ENCODE measurements at regions not wholly inside any gene's neighbourhood (a gene's known extent, or its start where the extent isn't known, plus 50 kb on each side); places are given as distances from the start of the nearest gene placed in this dataset.
"Not testable (repeated sequence)": the region's sequence is repeated elsewhere in the genome, so short reads cannot be mapped to it uniquely, and the experiment has no call there.

DNA sequence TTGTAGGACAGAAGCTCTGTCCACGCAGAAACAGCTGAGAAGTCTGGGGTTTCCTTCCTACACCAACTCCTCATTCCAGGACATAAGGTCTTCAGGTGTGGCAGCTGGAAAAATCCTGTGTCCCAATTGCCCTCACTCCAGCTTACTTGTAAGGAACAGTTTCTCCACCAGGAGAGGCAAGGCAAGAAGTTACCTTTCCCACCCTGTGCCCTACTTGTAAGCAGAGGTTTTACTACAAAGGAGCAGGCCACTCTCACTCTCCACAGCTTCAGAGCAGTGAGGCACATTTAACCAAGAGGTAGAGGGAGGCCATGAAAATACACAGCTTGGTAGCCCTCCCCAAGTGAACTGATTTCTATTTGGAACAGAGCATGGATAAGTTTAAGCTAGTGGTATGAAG is 277.3 kb upstream of the SPATA31A3 start:
- not testable (repeated sequence) for TF ChIP-seq EHMT2 (IDR thresholded peaks at IDR 0.05; ENCODE audit: borderline replicate concordance, low read depth, low read length); PLRG1 (conservative IDR thresholded peaks at IDR 0.05); SMC3 (IDR thresholded peaks at IDR 0.05; ENCODE audit: low read length); CREM (IDR thresholded peaks at IDR 0.05); CREM (CRISPR knock-in tag; IDR thresholded peaks at IDR 0.05); POLR2AphosphoS5 (IDR thresholded peaks at IDR 0.05; ENCODE audit: low read depth, low read length); RELA (CRISPR knock-in tag; IDR thresholded peaks at IDR 0.05); USF2 (IDR thresholded peaks at IDR 0.05; ENCODE audit: low read depth, low read length); USF2 (CRISPR knock-in tag; IDR thresholded peaks at IDR 0.05; ENCODE audit: borderline replicate concordance)
- TF ChIP-seq, protein P1, sequence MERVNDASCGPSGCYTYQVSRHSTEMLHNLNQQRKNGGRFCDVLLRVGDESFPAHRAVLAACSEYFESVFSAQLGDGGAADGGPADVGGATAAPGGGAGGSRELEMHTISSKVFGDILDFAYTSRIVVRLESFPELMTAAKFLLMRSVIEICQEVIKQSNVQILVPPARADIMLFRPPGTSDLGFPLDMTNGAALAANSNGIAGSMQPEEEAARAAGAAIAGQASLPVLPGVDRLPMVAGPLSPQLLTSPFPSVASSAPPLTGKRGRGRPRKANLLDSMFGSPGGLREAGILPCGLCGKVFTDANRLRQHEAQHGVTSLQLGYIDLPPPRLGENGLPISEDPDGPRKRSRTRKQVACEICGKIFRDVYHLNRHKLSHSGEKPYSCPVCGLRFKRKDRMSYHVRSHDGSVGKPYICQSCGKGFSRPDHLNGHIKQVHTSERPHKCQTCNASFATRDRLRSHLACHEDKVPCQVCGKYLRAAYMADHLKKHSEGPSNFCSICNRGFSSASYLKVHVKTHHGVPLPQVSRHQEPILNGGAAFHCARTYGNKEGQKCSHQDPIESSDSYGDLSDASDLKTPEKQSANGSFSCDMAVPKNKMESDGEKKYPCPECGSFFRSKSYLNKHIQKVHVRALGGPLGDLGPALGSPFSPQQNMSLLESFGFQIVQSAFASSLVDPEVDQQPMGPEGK (CRISPR knock-in tag; IDR thresholded peaks at IDR 0.05) = not testable (repeated sequence)
- TF ChIP-seq, protein P2, sequence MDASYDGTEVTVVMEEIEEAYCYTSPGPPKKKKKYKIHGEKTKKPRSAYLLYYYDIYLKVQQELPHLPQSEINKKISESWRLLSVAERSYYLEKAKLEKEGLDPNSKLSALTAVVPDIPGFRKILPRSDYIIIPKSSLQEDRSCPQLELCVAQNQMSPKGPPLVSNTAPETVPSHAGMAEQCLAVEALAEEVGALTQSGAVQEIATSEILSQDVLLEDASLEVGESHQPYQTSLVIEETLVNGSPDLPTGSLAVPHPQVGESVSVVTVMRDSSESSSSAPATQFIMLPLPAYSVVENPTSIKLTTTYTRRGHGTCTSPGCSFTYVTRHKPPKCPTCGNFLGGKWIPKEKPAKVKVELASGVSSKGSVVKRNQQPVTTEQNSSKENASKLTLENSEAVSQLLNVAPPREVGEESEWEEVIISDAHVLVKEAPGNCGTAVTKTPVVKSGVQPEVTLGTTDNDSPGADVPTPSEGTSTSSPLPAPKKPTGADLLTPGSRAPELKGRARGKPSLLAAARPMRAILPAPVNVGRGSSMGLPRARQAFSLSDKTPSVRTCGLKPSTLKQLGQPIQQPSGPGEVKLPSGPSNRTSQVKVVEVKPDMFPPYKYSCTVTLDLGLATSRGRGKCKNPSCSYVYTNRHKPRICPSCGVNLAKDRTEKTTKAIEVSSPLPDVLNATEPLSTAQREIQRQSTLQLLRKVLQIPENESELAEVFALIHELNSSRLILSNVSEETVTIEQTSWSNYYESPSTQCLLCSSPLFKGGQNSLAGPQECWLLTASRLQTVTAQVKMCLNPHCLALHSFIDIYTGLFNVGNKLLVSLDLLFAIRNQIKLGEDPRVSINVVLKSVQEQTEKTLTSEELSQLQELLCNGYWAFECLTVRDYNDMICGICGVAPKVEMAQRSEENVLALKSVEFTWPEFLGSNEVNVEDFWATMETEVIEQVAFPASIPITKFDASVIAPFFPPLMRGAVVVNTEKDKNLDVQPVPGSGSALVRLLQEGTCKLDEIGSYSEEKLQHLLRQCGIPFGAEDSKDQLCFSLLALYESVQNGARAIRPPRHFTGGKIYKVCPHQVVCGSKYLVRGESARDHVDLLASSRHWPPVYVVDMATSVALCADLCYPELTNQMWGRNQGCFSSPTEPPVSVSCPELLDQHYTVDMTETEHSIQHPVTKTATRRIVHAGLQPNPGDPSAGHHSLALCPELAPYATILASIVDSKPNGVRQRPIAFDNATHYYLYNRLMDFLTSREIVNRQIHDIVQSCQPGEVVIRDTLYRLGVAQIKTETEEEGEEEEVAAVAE (CRISPR knock-in tag; IDR thresholded peaks at IDR 0.05; ENCODE audit: borderline replicate concordance) = not testable (repeated sequence)
